Uterus (tissue), 2 donors: ENCODE measurements at regions not wholly inside any gene's neighbourhood (a gene's known extent, or its start where the extent isn't known, plus 50 kb on each side); places are given as distances from the start of the nearest gene placed in this dataset.

Source experiments
- POLR2A ChIP-seq, 2 donors: fragments of 450-650 bp; IDR thresholded peaks; one replicate each; pipeline ENCODE4 v1.6.1; 2016; ENCODE audit warnings: antibody characterized with exemption in 2 of 2, mild to moderate bottlenecking in 1 of 2, moderate library complexity in 1 of 2
- TF ChIP-seq, protein P1 (sequence below), 4 experiments: fragments of 200-600 bp in 2 of 4; fragments of 450-650 bp in 2 of 4; sonication (generic) in 2 of 4; IDR thresholded peaks; one replicate each; pipeline ENCODE4 v1.5.1; 2016 to 2019; ENCODE audit warnings: antibody characterized with exemption in 4 of 4, mild to moderate bottlenecking in 2 of 4, moderate library complexity in 1 of 4

GRCh38 chr2:230593765-230594164, 118.9 kb upstream of the CAB39 start:
- no peak for TF ChIP-seq POLR2A (IDR thresholded peaks at IDR 0.05)
- TF ChIP-seq, protein P1, sequence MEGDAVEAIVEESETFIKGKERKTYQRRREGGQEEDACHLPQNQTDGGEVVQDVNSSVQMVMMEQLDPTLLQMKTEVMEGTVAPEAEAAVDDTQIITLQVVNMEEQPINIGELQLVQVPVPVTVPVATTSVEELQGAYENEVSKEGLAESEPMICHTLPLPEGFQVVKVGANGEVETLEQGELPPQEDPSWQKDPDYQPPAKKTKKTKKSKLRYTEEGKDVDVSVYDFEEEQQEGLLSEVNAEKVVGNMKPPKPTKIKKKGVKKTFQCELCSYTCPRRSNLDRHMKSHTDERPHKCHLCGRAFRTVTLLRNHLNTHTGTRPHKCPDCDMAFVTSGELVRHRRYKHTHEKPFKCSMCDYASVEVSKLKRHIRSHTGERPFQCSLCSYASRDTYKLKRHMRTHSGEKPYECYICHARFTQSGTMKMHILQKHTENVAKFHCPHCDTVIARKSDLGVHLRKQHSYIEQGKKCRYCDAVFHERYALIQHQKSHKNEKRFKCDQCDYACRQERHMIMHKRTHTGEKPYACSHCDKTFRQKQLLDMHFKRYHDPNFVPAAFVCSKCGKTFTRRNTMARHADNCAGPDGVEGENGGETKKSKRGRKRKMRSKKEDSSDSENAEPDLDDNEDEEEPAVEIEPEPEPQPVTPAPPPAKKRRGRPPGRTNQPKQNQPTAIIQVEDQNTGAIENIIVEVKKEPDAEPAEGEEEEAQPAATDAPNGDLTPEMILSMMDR (IDR thresholded peaks at IDR 0.05) = no peak
